ENCODE measurements at regions not wholly inside any gene's neighbourhood (a gene's known extent, or its start where the extent isn't known, plus 50 kb on each side); places are given as distances from the start of the nearest gene placed in this dataset.
"Not testable (repeated sequence)": the region's sequence is repeated elsewhere in the genome, so short reads cannot be mapped to it uniquely, and the experiment has no call there.

DNA sequence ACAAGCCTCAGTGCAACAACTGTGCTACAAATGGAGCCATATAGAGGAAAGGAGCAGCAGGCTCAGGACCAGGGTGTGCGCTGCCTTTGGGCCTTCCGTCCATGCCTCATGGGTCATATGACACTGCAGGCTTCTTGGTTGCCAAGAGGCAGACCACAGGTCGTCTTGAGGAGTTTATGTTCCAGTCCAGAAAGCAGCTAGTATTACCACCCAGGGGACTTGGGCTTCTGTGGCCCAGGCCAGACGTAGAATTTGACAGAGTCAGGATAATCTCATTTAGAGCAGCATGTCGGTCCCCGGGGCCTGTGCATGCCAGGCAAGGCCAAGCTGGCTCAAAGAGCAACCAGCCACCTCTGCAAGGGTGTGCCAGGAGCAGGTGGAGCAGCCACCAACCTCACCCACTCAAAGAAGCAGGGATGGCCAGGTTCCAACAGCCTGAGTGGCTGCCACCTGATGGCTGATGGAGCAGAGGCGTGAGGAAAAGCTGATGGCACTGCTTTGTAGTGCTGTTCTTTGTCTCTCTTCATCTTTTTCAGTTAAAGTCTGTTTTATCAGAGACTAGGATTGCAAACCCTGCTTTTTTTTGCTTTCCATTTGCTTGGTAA is 109.1 kb downstream of the CCDC74A start:
- TF ChIP-seq YY1 (IDR thresholded peaks at IDR 0.05; ENCODE audit: insufficient read depth, insufficient read length); SUZ12 (IDR thresholded peaks at IDR 0.05; ENCODE audit: extremely low read depth, insufficient read depth, insufficient read length): not testable (repeated sequence)

Data from NT2/D1 (cell line).